ENCODE measurements at regions not wholly inside any gene's neighbourhood (a gene's known extent, or its start where the extent isn't known, plus 50 kb on each side); places are given as distances from the start of the nearest gene placed in this dataset.

DNA sequence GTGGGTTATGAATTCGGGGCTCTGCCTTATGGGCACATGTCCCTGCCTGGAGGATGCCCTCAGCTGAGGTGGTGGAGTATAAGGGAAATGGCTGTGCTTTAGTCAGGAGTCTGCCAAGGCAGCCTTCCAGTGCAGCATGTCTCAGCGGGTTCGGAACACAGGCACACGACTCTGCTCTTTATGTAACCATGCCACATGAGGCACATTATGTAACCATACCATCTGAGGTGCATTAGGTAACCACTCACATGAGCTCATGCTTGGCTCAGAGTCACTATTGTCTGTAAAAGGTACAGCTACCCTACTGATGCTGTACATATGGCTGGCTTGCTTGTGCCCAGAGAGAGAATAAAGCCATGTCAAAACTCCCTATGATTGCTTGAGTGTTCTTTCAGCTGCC is 723.6 kb downstream of the TRAM1L1 start:
- TF ChIP-seq, protein P1, sequence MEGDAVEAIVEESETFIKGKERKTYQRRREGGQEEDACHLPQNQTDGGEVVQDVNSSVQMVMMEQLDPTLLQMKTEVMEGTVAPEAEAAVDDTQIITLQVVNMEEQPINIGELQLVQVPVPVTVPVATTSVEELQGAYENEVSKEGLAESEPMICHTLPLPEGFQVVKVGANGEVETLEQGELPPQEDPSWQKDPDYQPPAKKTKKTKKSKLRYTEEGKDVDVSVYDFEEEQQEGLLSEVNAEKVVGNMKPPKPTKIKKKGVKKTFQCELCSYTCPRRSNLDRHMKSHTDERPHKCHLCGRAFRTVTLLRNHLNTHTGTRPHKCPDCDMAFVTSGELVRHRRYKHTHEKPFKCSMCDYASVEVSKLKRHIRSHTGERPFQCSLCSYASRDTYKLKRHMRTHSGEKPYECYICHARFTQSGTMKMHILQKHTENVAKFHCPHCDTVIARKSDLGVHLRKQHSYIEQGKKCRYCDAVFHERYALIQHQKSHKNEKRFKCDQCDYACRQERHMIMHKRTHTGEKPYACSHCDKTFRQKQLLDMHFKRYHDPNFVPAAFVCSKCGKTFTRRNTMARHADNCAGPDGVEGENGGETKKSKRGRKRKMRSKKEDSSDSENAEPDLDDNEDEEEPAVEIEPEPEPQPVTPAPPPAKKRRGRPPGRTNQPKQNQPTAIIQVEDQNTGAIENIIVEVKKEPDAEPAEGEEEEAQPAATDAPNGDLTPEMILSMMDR (IDR thresholded peaks at IDR 0.05; ENCODE audit: insufficient read depth in 1 of 2, low read depth in 1 of 2, low read length in 1 of 2, severe bottlenecking in 1 of 2, unreplicated experiment in 1 of 2), result no peak
- intact Hi-C loops (cut with micrococcal nuclease; ENCODE audit: unreplicated experiment), result no loop called here
- H3K36me3 ChIP-seq (ENCODE audit: control insufficient read depth, insufficient read depth, low read length), result no peaks in the 10 kb centered on the region
- BruUV-seq (replicated peaks), result no TSS peak
- Mint-ChIP-seq H3K27me3 (ENCODE audit: insufficient read depth, unreplicated experiment) (no peaks in the 10 kb centered on the region), H3K36me3 (ENCODE audit: insufficient read depth, unreplicated experiment) (no peaks in the 10 kb centered on the region), H3K4me1 (ENCODE audit: low read depth, unreplicated experiment) (no peaks in the 10 kb centered on the region), H3K4me3 (ENCODE audit: unreplicated experiment) (no peak overlapping the region), H3K27ac (ENCODE audit: unreplicated experiment) (no peak overlapping the region), H3K9me3 (ENCODE audit: unreplicated experiment) (no peaks in the 10 kb centered on the region)
- no peaks in the 10 kb centered on the region for H3K4me1 ChIP-seq
- no peaks in the 10 kb centered on the region for H3K9me3 ChIP-seq
- ChIA-PET CTCF (no interaction called here), POLR2A (no interaction called here)
- no peaks in the 10 kb centered on the region for H3K27me3 ChIP-seq (replicated peaks; ENCODE audit: control insufficient read depth, insufficient read depth, low read length)
- DNase-seq, result no peak
- no peak overlapping the region for H3K4me3 ChIP-seq (ENCODE audit: low read depth, low read length)

DNA sequence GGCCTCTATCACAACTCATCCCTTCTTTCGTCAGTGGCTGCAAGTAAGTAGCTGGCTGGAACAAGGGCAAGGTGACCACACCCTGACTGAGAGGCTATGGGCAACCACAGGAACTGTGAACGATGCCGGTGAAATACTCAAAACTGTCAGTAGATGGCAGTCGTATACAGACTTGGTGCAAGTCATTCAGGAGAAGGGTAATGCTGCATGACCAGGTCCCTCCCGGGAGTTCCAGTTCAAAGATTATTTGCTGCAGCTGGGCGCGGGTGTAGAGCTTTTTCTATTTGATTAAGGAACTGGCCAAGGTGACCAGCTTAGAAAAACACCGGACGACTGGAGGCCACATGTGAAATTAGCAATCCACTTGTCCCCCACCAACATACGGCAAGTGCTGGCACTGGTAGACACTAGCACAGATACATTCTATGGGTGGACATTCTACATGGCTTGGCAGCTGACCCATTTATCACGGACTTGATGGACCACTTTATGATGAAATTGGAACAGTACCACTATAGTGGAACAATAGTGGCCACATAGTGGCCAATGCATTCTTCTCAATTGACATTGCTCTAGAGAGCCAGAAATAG is 726.6 kb downstream of the TRAM1L1 start:
- CTCF ChIA-PET, result no interaction called here
- Mint-ChIP-seq H3K36me3 (ENCODE audit: insufficient read depth, unreplicated experiment) (no peaks in the 10 kb centered on the region), H3K27me3 (ENCODE audit: insufficient read depth, unreplicated experiment) (no peaks in the 10 kb centered on the region), H3K4me1 (ENCODE audit: low read depth, unreplicated experiment) (no peaks in the 10 kb centered on the region), H3K27ac (ENCODE audit: unreplicated experiment) (no peak overlapping the region), H3K4me3 (ENCODE audit: unreplicated experiment) (no peak overlapping the region), H3K9me3 (ENCODE audit: unreplicated experiment) (no peaks in the 10 kb centered on the region)
- DNase-seq, result peak; percentile 70 to 85
- Histone ChIP-seq H3K27me3 (replicated peaks; ENCODE audit: control insufficient read depth, insufficient read depth, low read length) (no peaks in the 10 kb centered on the region), H3K4me1 (no peaks in the 10 kb centered on the region), H3K9me3 (no peaks in the 10 kb centered on the region), H3K4me3 (ENCODE audit: low read depth, low read length) (no peak overlapping the region), H3K36me3 (ENCODE audit: control insufficient read depth, insufficient read depth, low read length) (no peaks in the 10 kb centered on the region)
- POLR2A ChIA-PET, result no interaction called here
- intact Hi-C loops (cut with micrococcal nuclease; ENCODE audit: unreplicated experiment), result loop anchor here (1.0 kb wide), 2 partner anchors 43 to 345 kb away; no protein-coding TSS in a partner anchor
- BruUV-seq (replicated peaks), result no TSS peak
- TF ChIP-seq, protein P1 (IDR thresholded peaks at IDR 0.05; ENCODE audit: insufficient read depth in 1 of 2, low read depth in 1 of 2, low read length in 1 of 2, severe bottlenecking in 1 of 2, unreplicated experiment in 1 of 2), result peak; percentile 56 to 62

DNA sequence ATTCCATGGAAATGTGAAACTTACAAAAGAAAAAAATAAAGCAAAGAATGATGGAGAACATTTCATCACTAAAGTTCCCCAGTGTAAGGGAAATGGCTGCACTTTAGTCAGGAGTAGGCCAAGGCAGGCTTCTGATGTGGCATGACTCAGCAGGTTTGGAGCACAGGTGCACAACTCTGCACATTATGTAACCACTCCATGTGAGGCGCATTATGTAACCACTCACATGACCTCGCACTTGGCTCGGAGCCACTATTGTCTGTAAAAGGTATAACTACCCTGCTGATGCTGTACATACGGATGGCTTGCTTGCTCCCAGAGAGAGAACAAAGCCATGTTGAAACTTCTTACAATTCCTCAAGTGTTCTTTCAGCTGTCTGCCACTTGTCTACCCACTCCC is 727.6 kb downstream of the TRAM1L1 start:
- H3K9me3 ChIP-seq, result no peaks in the 10 kb centered on the region
- no peak overlapping the region for H3K4me3 ChIP-seq (ENCODE audit: low read depth, low read length)
- Mint-ChIP-seq H3K4me1 (ENCODE audit: low read depth, unreplicated experiment) (no peaks in the 10 kb centered on the region), H3K36me3 (ENCODE audit: insufficient read depth, unreplicated experiment) (no peaks in the 10 kb centered on the region), H3K4me3 (ENCODE audit: unreplicated experiment) (no peak overlapping the region), H3K27ac (ENCODE audit: unreplicated experiment) (no peak overlapping the region), H3K27me3 (ENCODE audit: insufficient read depth, unreplicated experiment) (no peaks in the 10 kb centered on the region), H3K9me3 (ENCODE audit: unreplicated experiment) (no peaks in the 10 kb centered on the region)
- no peaks in the 10 kb centered on the region for H3K27me3 ChIP-seq (replicated peaks; ENCODE audit: control insufficient read depth, insufficient read depth, low read length)
- no peaks in the 10 kb centered on the region for H3K4me1 ChIP-seq
- ChIA-PET CTCF (no interaction called here), POLR2A (no interaction called here)
- TF ChIP-seq, protein P1 (IDR thresholded peaks at IDR 0.05; ENCODE audit: insufficient read depth in 1 of 2, low read depth in 1 of 2, low read length in 1 of 2, severe bottlenecking in 1 of 2, unreplicated experiment in 1 of 2), result no peak
- no TSS peak for BruUV-seq (replicated peaks)
- H3K36me3 ChIP-seq (ENCODE audit: control insufficient read depth, insufficient read depth, low read length), result no peaks in the 10 kb centered on the region
- DNase-seq, result peak in 1 of 2 experiments; percentile 5
- intact Hi-C loops (cut with micrococcal nuclease; ENCODE audit: unreplicated experiment), result loop anchor here (1.0 kb wide), 2 partner anchors 44 to 346 kb away; no protein-coding TSS in a partner anchor
